ENCODE measurements at regions not wholly inside any gene's neighbourhood (a gene's known extent, or its start where the extent isn't known, plus 50 kb on each side); places are given as distances from the start of the nearest gene placed in this dataset.

GRCh38 chr2:126495189-126495588 lies 160.8 kb upstream of the GYPC start:
- intact Hi-C loops (cut with DNase I; ENCODE audit: low total_unique reads) (no loop called here), in situ Hi-C loops (cut with MboI; ENCODE audit: low sequenced_read_pairs in 4 of 4) (no loop called here)
- TF ChIP-seq POLR2A (IDR thresholded peaks at IDR 0.05) (no peak), CTCF (IDR thresholded peaks at IDR 0.05 in 4 of 5, conservative IDR thresholded peaks at IDR 0.05 in 1 of 5) (no peak)
- Histone ChIP-seq H3K9me3 (no peaks in the 10 kb centered on the region), H3K27me3 (no peaks in the 10 kb centered on the region), H3K4me1 (no peaks in the 10 kb centered on the region), H3K36me3 (no peaks in the 10 kb centered on the region), H3K27ac (no peak overlapping the region), H3K4me3 (no peak overlapping the region)
- ATAC-seq (no peak), DNase-seq (no peak)

- in situ Hi-C loops (cut with MboI; ENCODE audit: low sequenced_read_pairs in 4 of 4) (no loop called here), intact Hi-C loops (cut with DNase I; ENCODE audit: low total_unique reads) (no loop called here)
- TF ChIP-seq POLR2A (IDR thresholded peaks at IDR 0.05) (no peak), CTCF (IDR thresholded peaks at IDR 0.05 in 4 of 5, conservative IDR thresholded peaks at IDR 0.05 in 1 of 5) (no peak)
- DNase-seq (no peak), ATAC-seq (no peak)
- H3K36me3 ChIP-seq = no peaks in the 10 kb centered on the region
- H3K27me3 ChIP-seq = no peaks in the 10 kb centered on the region
- H3K27ac ChIP-seq = no peak overlapping the region
- H3K4me3 ChIP-seq = no peak overlapping the region
- H3K4me1 ChIP-seq = no peaks in the 10 kb centered on the region
- no peaks in the 10 kb centered on the region for H3K9me3 ChIP-seq
These were observed 159.5 kb upstream of the GYPC start for GRCh38 chr2:126496493-126496892.

- Histone ChIP-seq H3K4me1 (no peaks in the 10 kb centered on the region), H3K36me3 (no peaks in the 10 kb centered on the region), H3K9me3 (no peaks in the 10 kb centered on the region), H3K4me3 (no peak overlapping the region), H3K27me3 (no peaks in the 10 kb centered on the region), H3K27ac (no peak overlapping the region)
- no peak for ATAC-seq
- intact Hi-C loops (cut with DNase I; ENCODE audit: low total_unique reads) = no loop called here
- TF ChIP-seq CTCF (IDR thresholded peaks at IDR 0.05 in 4 of 5, conservative IDR thresholded peaks at IDR 0.05 in 1 of 5) (no peak), POLR2A (IDR thresholded peaks at IDR 0.05) (no peak)
- no peak for DNase-seq
- in situ Hi-C loops (cut with MboI; ENCODE audit: low sequenced_read_pairs in 4 of 4) = no loop called here
These were observed 152.5 kb upstream of the GYPC start for GRCh38 chr2:126503476-126503875.

GRCh38 chr2:126504949-126505348 lies 151.0 kb upstream of the GYPC start:
- Histone ChIP-seq H3K4me3 (no peak overlapping the region), H3K27ac (no peak overlapping the region), H3K9me3 (no peaks in the 10 kb centered on the region), H3K36me3 (no peaks in the 10 kb centered on the region), H3K27me3 (no peaks in the 10 kb centered on the region), H3K4me1 (no peaks in the 10 kb centered on the region)
- no peak for DNase-seq
- in situ Hi-C loops (cut with MboI; ENCODE audit: low sequenced_read_pairs in 4 of 4) = no loop called here
- no peak for ATAC-seq
- no peak for TF ChIP-seq POLR2A (IDR thresholded peaks at IDR 0.05)
- TF ChIP-seq CTCF (IDR thresholded peaks at IDR 0.05 in 4 of 5, conservative IDR thresholded peaks at IDR 0.05 in 1 of 5) = no peak
- intact Hi-C loops (cut with DNase I; ENCODE audit: low total_unique reads) = no loop called here

GRCh38 chr2:126506786-126507185 lies 149.2 kb upstream of the GYPC start:
- DNase-seq (no peak), ATAC-seq (no peak)
- Histone ChIP-seq H3K4me1 (no peaks in the 10 kb centered on the region), H3K4me3 (no peak overlapping the region), H3K36me3 (no peaks in the 10 kb centered on the region), H3K27me3 (no peaks in the 10 kb centered on the region), H3K27ac (no peak overlapping the region), H3K9me3 (no peaks in the 10 kb centered on the region)
- in situ Hi-C loops (cut with MboI; ENCODE audit: low sequenced_read_pairs in 4 of 4) = no loop called here
- intact Hi-C loops (cut with DNase I; ENCODE audit: low total_unique reads) = no loop called here
- TF ChIP-seq CTCF (IDR thresholded peaks at IDR 0.05 in 4 of 5, conservative IDR thresholded peaks at IDR 0.05 in 1 of 5) (no peak), POLR2A (IDR thresholded peaks at IDR 0.05) (no peak)

Data from gastrocnemius medialis (tissue), 4 donors.